ENCODE measurements at regions not wholly inside any gene's neighbourhood (a gene's known extent, or its start where the extent isn't known, plus 50 kb on each side); places are given as distances from the start of the nearest gene placed in this dataset.
"Not testable (repeated sequence)": the region's sequence is repeated elsewhere in the genome, so short reads cannot be mapped to it uniquely, and the experiment has no call there.

DNA sequence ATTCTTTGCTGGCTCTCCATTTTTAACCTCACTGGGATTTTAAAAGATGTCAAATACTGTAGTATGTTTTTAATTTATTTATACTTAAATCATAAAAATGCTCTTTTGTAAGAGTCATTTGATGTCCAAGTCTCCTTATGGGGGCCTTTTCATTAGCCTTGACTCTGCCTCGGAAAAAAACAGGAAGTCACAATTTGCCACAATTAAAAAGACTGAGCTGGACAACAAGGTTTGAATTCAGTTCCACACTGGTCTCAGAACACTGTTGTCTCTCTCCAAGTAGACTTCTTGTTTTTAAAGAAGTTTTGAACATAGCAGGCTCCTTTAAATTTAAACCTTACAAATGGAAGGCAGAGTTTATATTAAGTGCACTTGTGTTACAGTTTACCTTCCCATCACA, 444.2 kb downstream of the ACTL7B start:
- H3K27me3 ChIP-seq (ENCODE audit: control insufficient read depth, insufficient read depth, low read length) = no peaks in the 10 kb centered on the region
- H3K36me3 ChIP-seq (ENCODE audit: control insufficient read depth, insufficient read depth, low read length) = no peaks in the 10 kb centered on the region
- H3K4me3 ChIP-seq (ENCODE audit: low read depth, low read length) = no peak overlapping the region
- H3K27ac ChIP-seq (ENCODE audit: low read depth, low read length) = no peak overlapping the region
- H3K9me3 ChIP-seq (ENCODE audit: control insufficient read depth, insufficient read depth, low read length) = no peaks in the 10 kb centered on the region
- no peaks in the 10 kb centered on the region; the same call in 1 of the 2 replicates for H3K4me1 ChIP-seq (ENCODE audit: control insufficient read depth, insufficient read depth, low read length)
- H3K9ac ChIP-seq (ENCODE audit: low read depth, low read length) = no peak overlapping the region

DNA sequence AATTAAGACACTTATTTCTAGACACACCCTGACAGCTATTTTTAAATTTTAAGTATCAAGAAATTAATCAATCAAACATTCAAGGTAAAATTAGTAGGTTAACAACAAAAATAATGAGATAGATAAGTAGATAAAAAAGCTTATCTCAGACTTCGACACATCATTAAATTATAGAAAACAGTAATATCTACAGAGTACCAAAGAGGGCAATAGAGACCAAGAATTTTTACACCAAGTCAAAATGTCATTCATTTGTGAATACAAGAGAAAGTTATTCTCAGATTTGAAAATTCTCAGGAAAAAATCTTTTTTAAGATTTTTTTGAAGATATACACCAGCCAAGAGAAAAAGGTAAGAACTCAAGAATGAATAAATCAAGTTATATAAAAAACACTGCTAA, 445.6 kb downstream of the ACTL7B start:
- H3K9ac ChIP-seq (ENCODE audit: low read depth, low read length) = no peak overlapping the region
- no peaks in the 10 kb centered on the region; the same call in 1 of the 2 replicates for H3K4me1 ChIP-seq (ENCODE audit: control insufficient read depth, insufficient read depth, low read length)
- H3K27ac ChIP-seq (ENCODE audit: low read depth, low read length) = no peak overlapping the region
- H3K4me3 ChIP-seq (ENCODE audit: low read depth, low read length) = no peak overlapping the region
- H3K9me3 ChIP-seq (ENCODE audit: control insufficient read depth, insufficient read depth, low read length) = no peaks in the 10 kb centered on the region
- no peaks in the 10 kb centered on the region for H3K27me3 ChIP-seq (ENCODE audit: control insufficient read depth, insufficient read depth, low read length)
- H3K36me3 ChIP-seq (ENCODE audit: control insufficient read depth, insufficient read depth, low read length) = no peaks in the 10 kb centered on the region

DNA sequence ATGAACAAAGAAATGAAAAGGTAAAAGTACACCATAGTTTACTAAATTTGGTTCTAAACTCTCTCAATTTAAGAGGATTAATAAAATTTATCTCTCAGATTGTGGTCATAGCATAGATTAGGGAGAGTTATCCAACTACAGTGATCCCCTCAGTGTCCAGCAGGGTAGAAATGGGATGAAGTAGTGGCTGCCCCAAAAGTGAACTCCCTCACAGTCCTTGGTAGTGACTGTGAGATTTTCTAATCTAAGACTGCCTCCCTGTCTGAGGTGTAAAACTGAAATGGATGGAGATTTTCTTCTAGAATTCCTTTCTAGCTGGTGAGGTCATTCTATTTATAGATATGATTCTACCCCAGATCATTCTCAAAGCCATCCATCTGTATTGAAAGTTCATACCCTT, 455.5 kb downstream of the ACTL7B start:
- no peaks in the 10 kb centered on the region for H3K4me1 ChIP-seq (ENCODE audit: control insufficient read depth, insufficient read depth, low read length)

DNA sequence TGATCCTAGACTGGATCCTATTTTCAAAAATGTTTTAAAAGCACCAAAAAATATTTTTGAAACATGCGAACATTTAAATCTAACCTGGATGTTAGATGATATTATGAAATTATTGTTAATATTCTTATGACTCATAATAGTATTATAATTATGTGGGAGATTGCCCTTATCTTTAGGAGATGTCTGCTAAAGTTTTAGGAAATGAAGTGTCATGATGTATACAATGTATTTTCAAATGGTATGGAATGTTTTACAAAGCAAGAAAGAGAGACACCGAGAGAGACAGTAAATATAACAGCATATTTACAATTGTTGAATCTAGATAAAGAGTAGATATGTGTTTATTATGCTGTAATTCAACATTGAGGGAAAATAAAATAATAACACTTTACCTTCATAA, 455.9 kb downstream of the ACTL7B start:
- Histone ChIP-seq H3K27ac (ENCODE audit: low read depth, low read length) (no peak overlapping the region), H3K27me3 (ENCODE audit: control insufficient read depth, insufficient read depth, low read length) (no peaks in the 10 kb centered on the region), H3K9ac (ENCODE audit: low read depth, low read length) (no peak overlapping the region), H3K4me3 (ENCODE audit: low read depth, low read length) (no peak overlapping the region), H3K4me1 (ENCODE audit: control insufficient read depth, insufficient read depth, low read length) (no peaks in the 10 kb centered on the region), H3K36me3 (ENCODE audit: control insufficient read depth, insufficient read depth, low read length) (no peaks in the 10 kb centered on the region), H3K9me3 (ENCODE audit: control insufficient read depth, insufficient read depth, low read length) (peaks cover 3% of the 10 kb centered on the region; the same call in 1 of the 2 replicates)

More for the DNA sequence above, 455.5 kb downstream of the ACTL7B start:
- no peaks in the 10 kb centered on the region for H3K36me3 ChIP-seq (ENCODE audit: control insufficient read depth, insufficient read depth, low read length)
- no peaks in the 10 kb centered on the region for H3K27me3 ChIP-seq (ENCODE audit: control insufficient read depth, insufficient read depth, low read length)
- H3K27ac ChIP-seq (ENCODE audit: low read depth, low read length) = no peak overlapping the region
- no peak overlapping the region for H3K9ac ChIP-seq (ENCODE audit: low read depth, low read length)
- peaks cover 3% of the 10 kb centered on the region; the same call in 1 of the 2 replicates for H3K9me3 ChIP-seq (ENCODE audit: control insufficient read depth, insufficient read depth, low read length)
- H3K4me3 ChIP-seq (ENCODE audit: low read depth, low read length) = no peak overlapping the region

DNA sequence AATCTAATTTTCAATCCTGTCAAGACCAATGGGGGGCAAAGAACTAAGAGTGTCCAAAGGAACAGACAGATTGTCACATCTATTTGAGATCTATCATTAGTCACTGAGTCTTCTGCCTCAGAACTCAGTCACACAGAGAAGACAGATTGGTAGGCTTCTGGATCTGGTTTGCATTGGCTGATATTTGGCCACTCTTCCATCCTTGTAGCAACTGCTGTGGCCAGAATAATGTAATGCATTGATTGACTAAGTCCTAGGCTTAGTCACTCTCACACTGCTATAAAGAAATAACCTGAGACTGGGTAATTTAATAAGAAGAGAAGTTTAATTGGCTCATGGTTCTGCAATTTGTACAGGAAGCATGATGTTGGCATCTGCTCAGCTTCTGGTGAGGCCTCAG, 458.5 kb downstream of the ACTL7B start:
- no peaks in the 10 kb centered on the region for H3K4me1 ChIP-seq (ENCODE audit: control insufficient read depth, insufficient read depth, low read length)
- H3K9ac ChIP-seq (ENCODE audit: low read depth, low read length) = no peak overlapping the region
- H3K27me3 ChIP-seq (ENCODE audit: control insufficient read depth, insufficient read depth, low read length) = no peaks in the 10 kb centered on the region
- H3K4me3 ChIP-seq (ENCODE audit: low read depth, low read length) = no peak overlapping the region
- no peak overlapping the region for H3K27ac ChIP-seq (ENCODE audit: low read depth, low read length)
- H3K36me3 ChIP-seq (ENCODE audit: control insufficient read depth, insufficient read depth, low read length) = no peaks in the 10 kb centered on the region
- H3K9me3 ChIP-seq (ENCODE audit: control insufficient read depth, insufficient read depth, low read length) = peaks cover 3% of the 10 kb centered on the region; the same call in 1 of the 2 replicates

DNA sequence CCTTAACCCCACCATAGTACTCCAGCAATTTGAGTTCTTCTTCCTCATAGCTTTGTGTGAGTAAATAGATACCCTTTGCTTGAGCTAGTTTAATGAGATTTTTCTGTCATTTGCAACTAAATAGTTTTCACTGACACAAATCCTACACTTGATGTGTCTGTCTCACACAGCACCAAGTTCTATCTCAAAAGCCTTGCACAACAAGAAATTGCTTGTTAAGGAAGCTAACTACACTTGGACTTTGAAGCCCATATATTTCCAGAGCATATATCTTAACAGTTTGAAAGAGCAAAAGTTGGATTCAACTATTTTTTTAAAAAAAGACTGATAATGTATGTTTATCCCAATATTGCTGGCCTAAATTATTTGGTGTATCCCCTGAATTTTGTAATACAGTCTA, 459.2 kb downstream of the ACTL7B start:
- H3K4me3 ChIP-seq (ENCODE audit: low read depth, low read length) = no peak overlapping the region
- no peak overlapping the region for H3K9ac ChIP-seq (ENCODE audit: low read depth, low read length)
- H3K27me3 ChIP-seq (ENCODE audit: control insufficient read depth, insufficient read depth, low read length) = no peaks in the 10 kb centered on the region
- peaks cover 3% of the 10 kb centered on the region; the same call in 1 of the 2 replicates for H3K9me3 ChIP-seq (ENCODE audit: control insufficient read depth, insufficient read depth, low read length)
- no peaks in the 10 kb centered on the region for H3K36me3 ChIP-seq (ENCODE audit: control insufficient read depth, insufficient read depth, low read length)
- H3K27ac ChIP-seq (ENCODE audit: low read depth, low read length) = no peak overlapping the region
- H3K4me1 ChIP-seq (ENCODE audit: control insufficient read depth, insufficient read depth, low read length) = no peaks in the 10 kb centered on the region

DNA sequence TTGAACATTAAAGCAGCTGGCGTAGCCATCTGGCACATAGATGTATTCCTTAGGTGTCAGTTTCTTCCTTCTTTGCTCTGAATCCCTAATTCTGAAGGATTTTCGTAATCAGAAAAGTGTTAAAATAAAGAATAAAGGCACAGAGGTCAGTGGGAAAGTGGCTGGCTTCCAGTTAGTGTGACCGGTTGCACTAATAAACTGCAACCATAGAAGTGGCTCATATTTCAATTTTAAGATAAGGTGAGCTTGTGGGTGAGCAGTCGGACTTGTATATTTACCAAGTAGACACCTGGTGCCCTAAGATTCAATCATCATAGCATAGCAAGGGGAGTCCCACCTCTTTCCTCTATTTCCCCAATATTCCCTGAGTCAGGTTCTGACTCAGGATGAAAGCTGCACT, 459.6 kb downstream of the ACTL7B start:
- Histone ChIP-seq H3K27ac (ENCODE audit: low read depth, low read length) (no peak overlapping the region), H3K4me3 (ENCODE audit: low read depth, low read length) (no peak overlapping the region), H3K36me3 (ENCODE audit: control insufficient read depth, insufficient read depth, low read length) (no peaks in the 10 kb centered on the region), H3K9me3 (ENCODE audit: control insufficient read depth, insufficient read depth, low read length) (peaks cover 3% of the 10 kb centered on the region; the same call in 1 of the 2 replicates), H3K9ac (ENCODE audit: low read depth, low read length) (no peak overlapping the region), H3K4me1 (ENCODE audit: control insufficient read depth, insufficient read depth, low read length) (no peaks in the 10 kb centered on the region), H3K27me3 (ENCODE audit: control insufficient read depth, insufficient read depth, low read length) (no peaks in the 10 kb centered on the region)

DNA sequence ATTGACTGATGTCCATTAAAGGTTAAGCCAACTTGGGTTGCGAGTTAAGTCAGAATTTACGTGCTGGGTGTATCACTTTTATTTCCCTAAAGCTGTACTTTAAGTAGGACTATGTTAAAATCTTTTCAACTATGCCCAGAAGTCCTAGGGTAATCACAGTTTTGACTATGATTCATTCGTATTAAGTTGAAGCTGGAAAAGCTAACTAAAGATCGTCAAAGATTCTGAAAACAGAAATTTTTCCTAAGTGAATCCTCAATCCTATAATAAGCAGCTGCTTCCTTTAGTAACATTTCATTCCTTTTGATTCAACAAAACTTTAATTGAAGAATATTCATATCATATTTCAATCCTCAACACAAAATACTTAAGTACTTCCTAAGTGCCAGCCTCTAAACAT, 460.4 kb downstream of the ACTL7B start:
- no peak overlapping the region for H3K27ac ChIP-seq (ENCODE audit: low read depth, low read length)
- H3K9ac ChIP-seq (ENCODE audit: low read depth, low read length) = no peak overlapping the region
- H3K4me3 ChIP-seq (ENCODE audit: low read depth, low read length) = no peak overlapping the region
- H3K27me3 ChIP-seq (ENCODE audit: control insufficient read depth, insufficient read depth, low read length) = no peaks in the 10 kb centered on the region
- H3K4me1 ChIP-seq (ENCODE audit: control insufficient read depth, insufficient read depth, low read length) = no peaks in the 10 kb centered on the region
- H3K9me3 ChIP-seq (ENCODE audit: control insufficient read depth, insufficient read depth, low read length) = peaks cover 3% of the 10 kb centered on the region; the same call in 1 of the 2 replicates
- H3K36me3 ChIP-seq (ENCODE audit: control insufficient read depth, insufficient read depth, low read length) = no peaks in the 10 kb centered on the region

DNA sequence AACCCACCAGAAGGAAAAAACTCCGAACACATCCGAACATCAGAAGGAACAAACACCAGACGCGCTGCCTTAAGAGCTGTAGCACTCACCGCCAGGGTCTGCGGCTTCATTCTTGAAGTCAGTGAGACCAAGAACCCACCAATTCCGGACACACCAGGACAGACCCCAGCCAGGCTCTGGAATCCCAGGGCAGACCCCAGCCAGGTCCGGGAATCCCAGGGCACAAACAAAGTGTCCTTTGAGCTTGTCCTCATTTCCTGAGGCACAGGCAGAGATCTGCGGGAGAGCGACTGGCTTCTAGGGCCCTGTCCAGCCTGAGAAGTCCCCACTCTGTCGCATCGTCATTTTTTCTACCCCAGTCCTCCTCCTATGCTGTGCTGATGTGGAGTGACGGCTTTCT, 461.1 kb downstream of the ACTL7B start:
- Histone ChIP-seq H3K36me3 (ENCODE audit: control insufficient read depth, insufficient read depth, low read length) (no peaks in the 10 kb centered on the region), H3K9ac (ENCODE audit: low read depth, low read length) (no peak overlapping the region), H3K4me1 (ENCODE audit: control insufficient read depth, insufficient read depth, low read length) (no peaks in the 10 kb centered on the region), H3K9me3 (ENCODE audit: control insufficient read depth, insufficient read depth, low read length) (peaks cover 3% of the 10 kb centered on the region; the same call in 1 of the 2 replicates), H3K27me3 (ENCODE audit: control insufficient read depth, insufficient read depth, low read length) (no peaks in the 10 kb centered on the region), H3K4me3 (ENCODE audit: low read depth, low read length) (no peak overlapping the region), H3K27ac (ENCODE audit: low read depth, low read length) (no peak overlapping the region)

DNA sequence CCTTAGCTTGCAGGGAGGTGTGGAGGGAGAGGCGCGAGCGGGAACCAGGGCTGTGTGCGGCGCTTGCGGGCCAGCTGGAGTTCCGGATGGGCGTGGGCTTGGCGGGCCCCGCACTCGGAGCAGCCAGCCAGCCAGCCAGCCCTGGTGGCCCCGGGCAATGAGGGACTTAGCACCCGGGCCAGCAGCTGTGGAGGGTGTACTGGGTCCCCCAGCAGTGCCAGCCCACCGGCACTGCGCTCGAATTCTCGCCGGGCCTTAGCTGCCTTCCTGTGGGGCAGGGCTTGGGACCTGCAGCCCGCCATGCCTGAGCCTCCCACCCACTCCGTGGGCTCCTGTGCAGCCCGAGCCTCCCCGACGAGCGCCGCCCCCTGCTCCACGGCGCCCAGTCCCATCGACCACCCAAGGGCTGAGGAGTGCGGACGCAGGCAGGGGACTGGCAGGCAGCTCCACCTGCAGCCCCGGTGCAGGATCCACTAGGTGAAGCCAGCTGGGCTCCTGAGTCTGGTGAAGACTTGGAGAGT, 462.2 kb downstream of the ACTL7B start:
- H3K27ac ChIP-seq (ENCODE audit: low read depth, low read length); H3K4me1 ChIP-seq (ENCODE audit: control insufficient read depth, insufficient read depth, low read length); H3K36me3 ChIP-seq (ENCODE audit: control insufficient read depth, insufficient read depth, low read length); H3K9ac ChIP-seq (ENCODE audit: low read depth, low read length); H3K4me3 ChIP-seq (ENCODE audit: low read depth, low read length); H3K9me3 ChIP-seq (ENCODE audit: control insufficient read depth, insufficient read depth, low read length); H3K27me3 ChIP-seq (ENCODE audit: control insufficient read depth, insufficient read depth, low read length): not testable (repeated sequence)

DNA sequence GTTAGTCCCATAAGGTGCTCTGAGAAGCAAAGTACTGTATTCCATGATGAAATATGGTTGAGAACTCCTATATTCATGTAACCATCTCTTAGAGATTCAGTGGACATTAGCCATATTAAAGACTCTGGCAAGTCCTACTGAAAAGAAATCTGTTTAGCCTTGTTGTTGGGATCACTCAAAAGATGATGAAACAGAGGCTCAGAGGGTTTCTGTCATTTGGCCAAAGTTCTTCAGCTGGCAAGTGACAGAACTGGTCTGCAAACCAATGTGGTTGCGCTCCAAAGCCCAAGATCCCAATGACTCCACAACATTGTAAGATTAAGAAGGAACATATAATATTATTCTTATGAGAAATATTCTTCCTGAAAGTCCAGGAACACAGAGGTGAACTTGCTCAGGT, 462.9 kb downstream of the ACTL7B start:
- H3K27me3 ChIP-seq (ENCODE audit: control insufficient read depth, insufficient read depth, low read length) = no peaks in the 10 kb centered on the region
- no peaks in the 10 kb centered on the region for H3K36me3 ChIP-seq (ENCODE audit: control insufficient read depth, insufficient read depth, low read length)
- H3K27ac ChIP-seq (ENCODE audit: low read depth, low read length) = no peak overlapping the region
- H3K4me3 ChIP-seq (ENCODE audit: low read depth, low read length) = no peak overlapping the region
- no peaks in the 10 kb centered on the region for H3K4me1 ChIP-seq (ENCODE audit: control insufficient read depth, insufficient read depth, low read length)
- H3K9me3 ChIP-seq (ENCODE audit: control insufficient read depth, insufficient read depth, low read length) = peaks cover 3% of the 10 kb centered on the region; the same call in 1 of the 2 replicates
- no peak overlapping the region for H3K9ac ChIP-seq (ENCODE audit: low read depth, low read length)

Measured in HUES48 (cell line).